ENCODE measurements at regions not wholly inside any gene's neighbourhood (a gene's known extent, or its start where the extent isn't known, plus 50 kb on each side); places are given as distances from the start of the nearest gene placed in this dataset.
"Not testable (repeated sequence)": the region's sequence is repeated elsewhere in the genome, so short reads cannot be mapped to it uniquely, and the experiment has no call there.

GRCh38 chr7:26424319-26424718 lies 132.7 kb downstream of the SNX10 start:
- DNase-seq = not testable (repeated sequence)

GRCh38 chr7:26425655-26426054 lies 134.0 kb downstream of the SNX10 start:
- no peak for DNase-seq

GRCh38 chr7:26426096-26426495 lies 134.4 kb downstream of the SNX10 start:
- no peak for DNase-seq

DNA sequence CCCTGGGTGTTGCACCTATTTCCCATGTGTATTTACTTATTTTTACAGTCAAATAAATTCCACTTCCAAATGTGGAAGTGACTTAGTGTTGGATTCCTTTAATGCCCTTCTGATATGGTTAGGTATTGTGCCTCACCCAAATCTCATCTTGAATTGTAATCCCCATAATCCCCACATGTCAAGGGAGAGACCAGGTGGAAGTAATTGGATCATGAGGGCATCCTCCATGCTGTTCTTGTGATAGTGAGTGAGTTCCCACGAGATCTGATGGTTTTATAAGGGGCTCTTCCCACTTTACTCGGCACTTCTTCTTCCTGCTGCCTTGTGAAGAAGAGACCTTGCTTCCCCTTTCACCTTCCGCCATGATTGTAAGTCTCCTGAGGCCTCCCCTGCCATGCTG lies 136.9 kb downstream of the SNX10 start:
- no peak for DNase-seq

DNA sequence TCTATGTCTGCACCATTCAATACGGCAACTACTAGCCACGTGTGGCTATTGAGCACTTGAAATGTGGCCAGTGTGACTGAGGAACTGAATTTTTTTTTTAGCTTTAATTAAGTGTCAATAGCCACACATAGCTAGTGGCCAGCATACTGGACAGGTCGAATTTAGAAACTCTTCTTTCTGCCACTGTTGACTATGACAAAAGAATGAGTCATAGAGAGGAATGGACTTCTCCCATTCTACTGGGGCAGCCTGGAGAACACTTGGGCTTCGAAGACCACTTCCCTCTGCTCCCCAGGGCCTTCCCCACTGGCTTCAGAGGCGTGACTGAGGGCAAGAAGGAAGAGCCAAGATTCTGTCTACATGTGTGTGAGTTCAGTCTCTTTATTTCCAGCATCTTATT lies 137.5 kb downstream of the SNX10 start:
- DNase-seq = no peak

- no peak for DNase-seq
Measured at GRCh38 chr7:26434974-26435373, 143.3 kb downstream of the SNX10 start.

DNA sequence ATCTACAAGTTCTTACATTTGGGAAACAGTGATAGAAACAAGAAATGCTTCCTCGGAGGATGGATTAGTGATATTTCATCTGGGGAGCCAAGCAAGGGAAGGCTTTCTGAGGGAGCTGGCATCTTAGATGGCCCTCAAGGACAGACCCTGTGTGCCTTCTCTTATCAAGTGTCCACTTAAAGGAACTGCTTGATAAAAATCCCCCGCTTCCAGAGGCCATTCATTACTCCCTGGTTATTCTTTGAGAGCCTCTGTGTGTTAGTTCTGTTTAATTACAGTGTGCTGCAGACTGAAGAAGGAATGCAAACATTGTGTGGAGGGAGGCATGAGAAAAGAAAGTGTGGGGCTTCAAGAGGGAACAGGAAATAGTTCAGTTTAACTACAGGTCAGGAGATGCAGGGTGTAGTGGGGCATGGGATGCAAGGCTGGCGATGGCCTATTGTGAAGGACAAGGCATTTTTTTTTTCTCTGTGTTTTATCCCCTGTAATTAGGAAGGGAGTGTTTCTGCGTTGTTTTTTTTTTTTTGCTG lies 145.4 kb downstream of the SNX10 start:
- DNase-seq = no peak

DNA sequence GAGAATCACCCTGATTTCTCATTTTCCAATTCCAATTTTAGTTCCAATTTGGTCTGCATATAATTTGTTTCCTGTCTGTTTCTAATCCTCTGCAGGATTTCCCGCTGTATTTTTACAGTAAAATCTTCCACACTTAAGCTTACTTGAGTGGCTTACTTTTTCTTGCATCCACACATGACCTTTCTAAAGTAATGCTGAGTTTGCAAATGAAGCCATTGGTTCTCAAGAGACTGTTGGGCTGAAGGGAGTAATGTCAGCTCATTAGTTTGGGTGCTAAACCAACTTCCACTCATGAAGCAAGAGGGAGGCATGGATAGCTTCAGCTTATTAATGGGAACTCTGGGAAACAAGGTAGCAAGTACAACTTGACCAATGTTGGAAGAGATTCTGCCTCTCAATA lies 146.4 kb downstream of the SNX10 start:
- DNase-seq = no peak

- DNase-seq = no peak
Measured at GRCh38 chr7:26439521-26440232, 148.0 kb downstream of the SNX10 start.

DNA sequence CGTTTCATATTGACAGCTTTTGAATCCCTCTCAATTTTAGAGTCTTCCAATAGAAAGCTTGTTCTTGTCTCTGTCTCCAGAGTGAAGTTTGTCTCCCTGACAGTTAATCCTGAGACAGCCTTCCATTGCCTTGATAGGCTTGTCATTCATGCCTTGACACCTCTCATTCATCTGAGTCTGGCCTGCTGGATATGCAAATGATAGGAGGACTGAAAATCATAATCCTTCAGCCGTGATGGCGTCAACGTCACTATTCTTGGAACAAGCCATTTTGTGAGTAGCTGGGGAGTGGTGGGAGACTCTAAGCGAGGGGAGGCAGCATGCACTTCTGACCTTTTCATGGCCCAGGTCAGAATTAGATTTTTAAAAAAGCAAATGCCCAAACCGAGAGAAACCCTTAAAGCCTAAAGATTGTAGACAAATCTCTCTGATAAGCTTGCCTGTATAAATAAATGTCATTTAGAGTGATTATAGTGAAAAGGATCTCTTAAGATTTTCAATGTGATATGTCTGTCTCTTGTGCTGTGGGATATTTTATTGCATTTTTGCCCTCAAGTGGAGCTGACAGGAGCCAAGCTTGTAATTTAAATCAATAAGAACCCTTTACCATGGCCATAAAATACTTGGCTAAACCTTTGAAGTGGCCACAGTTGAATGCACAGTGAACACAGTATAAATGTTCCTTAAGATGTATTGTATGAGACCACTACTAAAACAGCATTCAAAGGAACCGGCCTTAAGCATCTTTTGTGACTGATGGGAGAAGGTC lies 148.8 kb downstream of the SNX10 start:
- DNase-seq = no peak

DNA sequence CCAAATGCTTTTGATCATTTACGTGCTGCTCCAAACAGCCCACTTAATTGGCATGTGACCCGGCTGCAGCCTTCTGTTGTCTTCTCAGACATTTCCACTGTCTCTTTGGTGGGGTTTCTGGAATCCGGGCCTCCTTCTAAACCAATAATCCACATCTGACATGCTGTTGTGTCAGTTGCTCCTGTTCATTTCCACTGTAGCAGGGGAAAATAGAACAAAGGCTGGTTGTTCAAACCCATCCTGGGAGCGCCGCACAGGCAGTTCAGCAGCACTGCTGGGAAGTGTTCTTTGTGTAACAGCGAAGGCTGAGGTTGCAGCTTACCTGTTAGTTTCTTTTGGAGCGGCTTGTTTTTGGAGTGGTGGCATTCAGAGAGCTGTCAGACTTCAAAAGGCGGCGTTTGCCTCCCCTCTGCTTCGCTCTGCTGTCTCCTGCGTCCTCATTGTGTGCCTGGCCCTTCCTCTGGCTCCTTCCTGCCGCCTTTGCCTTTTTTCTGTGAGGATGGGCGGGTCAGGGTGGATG lies 149.4 kb downstream of the SNX10 start:
- no peak for DNase-seq

DNA sequence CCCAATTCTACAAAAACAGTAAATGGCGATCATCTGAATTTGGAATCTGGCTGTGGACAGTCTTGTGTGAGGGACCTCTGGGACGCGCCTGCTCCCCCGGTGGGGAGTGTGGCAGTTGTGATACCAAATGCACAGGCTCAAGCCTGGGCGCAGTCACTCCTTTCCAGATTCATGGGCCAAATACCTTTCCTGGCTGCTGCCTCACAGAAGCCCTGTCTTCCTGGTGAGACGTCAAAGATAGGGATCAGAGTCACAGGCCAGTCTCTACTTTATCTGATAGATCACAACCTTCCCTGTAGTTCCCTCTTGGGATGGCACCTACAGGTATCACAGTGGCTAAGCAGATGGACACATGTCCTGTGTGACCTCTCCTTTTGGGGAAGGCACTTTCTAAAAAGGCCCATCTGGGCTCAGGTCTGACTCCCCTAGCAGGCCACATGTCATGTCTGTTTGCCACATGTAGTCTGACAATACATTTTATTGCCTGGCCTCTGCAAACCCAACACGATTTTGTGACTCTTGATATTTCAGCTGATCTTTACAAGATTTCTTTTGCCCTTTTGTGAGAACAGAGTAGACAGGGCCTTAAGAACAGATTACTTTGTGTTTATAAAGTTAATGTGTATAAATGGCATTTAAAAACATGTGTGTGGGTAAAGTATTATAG lies 150.1 kb downstream of the SNX10 start:
- DNase-seq = no peak

GRCh38 chr7:26443006-26443405 lies 151.3 kb downstream of the SNX10 start:
- no peak for DNase-seq

GRCh38 chr7:26443751-26444150 lies 152.1 kb downstream of the SNX10 start:
- DNase-seq = no peak

DNA sequence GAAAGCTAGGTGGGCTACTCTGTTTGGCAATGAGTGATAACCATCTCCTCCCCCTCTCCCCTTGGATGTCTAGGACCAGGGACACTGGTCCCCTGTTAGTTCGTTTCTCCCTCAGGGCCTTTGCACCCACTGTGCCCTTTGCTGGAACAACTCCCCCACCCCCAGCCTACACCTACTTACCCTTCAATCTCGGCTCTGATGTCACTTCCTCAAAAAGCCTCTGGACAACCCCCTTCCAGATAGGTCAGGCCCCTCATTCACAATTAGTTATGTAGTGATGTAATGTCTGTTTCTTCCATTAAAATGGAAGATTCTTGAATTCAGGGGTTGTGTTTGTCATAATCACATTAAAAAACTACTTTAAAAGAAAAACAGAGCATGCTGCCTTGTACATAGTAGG lies 152.9 kb downstream of the SNX10 start:
- DNase-seq = no peak

GRCh38 chr7:26447116-26447515 lies 155.5 kb downstream of the SNX10 start:
- DNase-seq = no peak

DNA sequence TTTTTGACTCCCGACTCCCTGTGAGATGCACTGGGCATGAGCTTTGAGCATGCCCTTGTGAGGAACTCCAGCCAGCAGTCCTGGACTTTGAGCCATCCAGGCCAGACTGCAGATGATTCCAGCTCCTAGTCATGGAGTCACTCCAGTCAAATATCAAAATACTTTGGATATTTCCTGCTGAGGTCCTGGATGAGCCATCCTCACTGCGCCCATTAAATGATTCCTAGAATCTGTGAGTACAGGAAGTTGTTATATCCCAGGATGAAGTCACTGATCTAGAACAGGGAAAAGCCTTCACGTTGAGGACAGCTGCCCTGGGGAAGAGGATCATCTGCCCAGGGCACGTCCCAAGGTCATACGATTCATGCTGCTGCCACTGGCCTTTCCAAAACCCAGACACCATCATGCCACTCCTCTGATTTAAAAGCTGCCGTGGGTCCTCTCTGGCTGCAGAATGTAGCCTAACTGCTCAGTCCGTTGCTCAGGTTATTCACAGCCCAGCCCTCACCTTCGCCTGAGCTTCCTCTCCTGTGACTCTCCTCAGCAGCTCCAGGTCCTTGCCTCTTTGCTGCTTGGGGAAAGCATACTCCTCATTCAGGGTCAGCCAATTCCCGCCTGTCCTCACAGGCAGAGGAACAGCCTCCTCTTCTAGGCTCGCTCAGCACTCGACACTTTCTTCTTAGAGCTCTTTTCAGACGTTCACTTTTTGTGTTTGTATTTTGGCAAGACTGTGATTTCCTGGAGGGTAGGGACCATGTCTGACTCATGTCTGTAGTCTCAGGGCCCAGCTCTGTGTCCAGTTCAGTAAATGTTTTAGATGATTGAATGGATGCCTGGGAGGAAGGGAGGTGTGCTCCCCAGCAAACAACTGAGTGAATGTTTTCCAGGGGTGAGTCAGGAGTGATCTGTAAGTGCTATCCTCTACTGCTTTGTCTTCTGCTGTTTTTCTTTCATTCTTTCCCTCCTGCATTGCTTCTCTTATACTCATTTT lies 157.8 kb downstream of the SNX10 start:
- DNase-seq = no peak

DNA sequence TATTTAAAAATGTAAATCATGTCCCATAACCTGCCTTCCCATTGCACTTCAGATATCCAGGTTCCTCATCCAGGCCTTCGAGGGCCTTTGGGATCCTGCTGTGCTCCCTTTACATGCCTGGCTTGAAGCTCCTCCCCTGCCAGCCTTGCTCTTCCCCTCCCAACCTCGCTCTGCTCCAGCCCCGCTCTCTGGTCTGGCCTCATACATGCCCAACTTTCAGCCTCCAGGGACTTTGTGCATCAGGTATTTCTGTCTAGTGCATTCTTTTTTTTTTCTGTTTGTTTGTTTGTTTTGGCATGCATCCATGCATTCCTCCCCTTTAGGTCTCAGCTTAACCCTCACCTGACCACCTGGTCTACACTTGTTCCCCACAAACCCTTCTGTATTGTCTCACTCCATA lies 160.3 kb downstream of the SNX10 start:
- DNase-seq = no peak

DNA sequence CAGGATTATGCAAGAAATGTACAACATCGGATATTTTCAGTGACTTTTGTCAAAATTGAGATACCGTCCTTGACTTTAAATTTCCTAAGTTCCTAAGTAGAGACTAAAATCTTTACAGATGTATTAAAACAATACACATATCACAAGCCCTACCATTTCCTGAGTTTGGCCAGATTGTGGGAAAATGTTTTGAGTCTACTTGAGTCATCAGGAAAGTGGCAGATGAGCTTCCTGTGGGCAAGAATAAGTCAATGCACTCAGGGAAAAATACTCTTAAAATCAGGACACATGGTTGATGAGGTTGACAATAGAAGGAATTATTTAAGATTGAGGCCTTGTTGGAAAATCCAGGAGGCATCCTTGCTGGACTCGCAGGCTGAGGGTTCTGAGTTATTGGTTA lies 162.5 kb downstream of the SNX10 start:
- no peak for DNase-seq

- no peak for DNase-seq
Measured at GRCh38 chr7:26457696-26458327, 166.2 kb downstream of the SNX10 start.

GRCh38 chr7:26458466-26459145 lies 166.9 kb downstream of the SNX10 start:
- no peak for DNase-seq

Measured in CD4-positive, alpha-beta T cell treated with Interleukin-17A for 4 hours (primary cell).